Right atrium auricular region (tissue), 2 donors: ENCODE measurements at regions not wholly inside any gene's neighbourhood (a gene's known extent, or its start where the extent isn't known, plus 50 kb on each side); places are given as distances from the start of the nearest gene placed in this dataset.

Experiments used
- DNase-seq: peaks from one replicate; pipeline ENCODE4 v3.0.0-alpha.2; 2019; ENCODE audit warnings: low spot score
- H3K27ac ChIP-seq, 2 donors: fragments of 200-600 bp; sonication (generic); 1 replicate in 1 of 2; 2 replicates in 1 of 2; pipeline ENCODE4 v1.5.1; 2016 to 2019
- H3K27me3 ChIP-seq, 2 donors: fragments of 200-600 bp; sonication (generic); one replicate each; pipeline versions ENCODE4 v1.5.1 to v1.6.0; 2017 to 2019
- H3K36me3 ChIP-seq: fragments of 200-600 bp; sonication (generic); one replicate; pipeline ENCODE4 v1.5.1; 2016
- H3K4me1 ChIP-seq, 2 donors: fragments of 200-600 bp; sonication (generic); one replicate each; pipeline versions ENCODE4 v1.5.1 to v1.6.0; 2017 to 2019
- H3K4me3 ChIP-seq, 2 donors: fragments of 200-600 bp; sonication (generic); 1 replicate in 1 of 2; 2 replicates in 1 of 2; pipeline ENCODE4 v1.5.1; 2017 to 2019; ENCODE audit warnings: mild to moderate bottlenecking in 1 of 2, moderate library complexity in 1 of 2
- H3K9me3 ChIP-seq, 2 donors: fragments of 200-600 bp; sonication (generic); one replicate each; pipeline ENCODE4 v1.5.1; 2019
- CTCF ChIP-seq, 2 donors: fragments of 200-600 bp; sonication (generic); IDR thresholded peaks; one replicate each; pipeline ENCODE4 v1.5.1; 2019; ENCODE audit warnings: antibody characterized with exemption in 2 of 2

GRCh38 chr12:78308701-78309100, 478.0 kb downstream of the NAV3 start:
- Histone ChIP-seq H3K27me3 (no peaks in the 10 kb centered on the region), H3K36me3 (no peaks in the 10 kb centered on the region), H3K4me1 (no peaks in the 10 kb centered on the region), H3K4me3 (no peak overlapping the region), H3K9me3 (no peaks in the 10 kb centered on the region), H3K27ac (no peak overlapping the region)
- DNase-seq, result no peak
- no peak for TF ChIP-seq CTCF (IDR thresholded peaks at IDR 0.05)

- no peak overlapping the region for H3K27ac ChIP-seq
- no peak for TF ChIP-seq CTCF (IDR thresholded peaks at IDR 0.05)
- no peaks in the 10 kb centered on the region for H3K27me3 ChIP-seq
- H3K4me1 ChIP-seq, result no peaks in the 10 kb centered on the region
- H3K4me3 ChIP-seq, result no peak overlapping the region
- H3K9me3 ChIP-seq, result peaks cover 0 to 5% of the 10 kb centered on the region in 2 donors
- DNase-seq, result no peak
- H3K36me3 ChIP-seq, result no peaks in the 10 kb centered on the region
These were observed 484.3 kb downstream of the NAV3 start for GRCh38 chr12:78315028-78315427.

GRCh38 chr12:78316136-78316535, 485.4 kb downstream of the NAV3 start:
- Histone ChIP-seq H3K4me3 (no peak overlapping the region), H3K36me3 (no peaks in the 10 kb centered on the region), H3K4me1 (no peaks in the 10 kb centered on the region), H3K27me3 (no peaks in the 10 kb centered on the region), H3K9me3 (peaks cover 0 to 5% of the 10 kb centered on the region in 2 donors), H3K27ac (no peak overlapping the region)
- DNase-seq, result no peak
- no peak for TF ChIP-seq CTCF (IDR thresholded peaks at IDR 0.05)

GRCh38 chr12:78316631-78317468, 486.2 kb downstream of the NAV3 start:
- DNase-seq, result no peak
- Histone ChIP-seq H3K36me3 (no peaks in the 10 kb centered on the region), H3K4me1 (no peaks in the 10 kb centered on the region), H3K27ac (no peak overlapping the region), H3K9me3 (peaks cover 0 to 5% of the 10 kb centered on the region in 2 donors), H3K4me3 (no peak overlapping the region), H3K27me3 (no peaks in the 10 kb centered on the region)
- no peak for TF ChIP-seq CTCF (IDR thresholded peaks at IDR 0.05)

GRCh38 chr12:78321696-78322095, 491.0 kb downstream of the NAV3 start:
- no peak for DNase-seq
- no peak for TF ChIP-seq CTCF (IDR thresholded peaks at IDR 0.05)
- Histone ChIP-seq H3K9me3 (peaks cover 0 to 5% of the 10 kb centered on the region in 2 donors), H3K4me3 (no peak overlapping the region), H3K36me3 (no peaks in the 10 kb centered on the region), H3K27ac (no peak overlapping the region), H3K27me3 (no peaks in the 10 kb centered on the region), H3K4me1 (no peaks in the 10 kb centered on the region)

GRCh38 chr12:78323226-78323625, 492.5 kb downstream of the NAV3 start:
- H3K27ac ChIP-seq, result no peak overlapping the region
- H3K27me3 ChIP-seq, result no peaks in the 10 kb centered on the region
- no peak for TF ChIP-seq CTCF (IDR thresholded peaks at IDR 0.05)
- no peak for DNase-seq
- no peak overlapping the region for H3K4me3 ChIP-seq
- no peaks in the 10 kb centered on the region for H3K4me1 ChIP-seq
- peaks cover 0 to 5% of the 10 kb centered on the region in 2 donors for H3K9me3 ChIP-seq
- H3K36me3 ChIP-seq, result no peaks in the 10 kb centered on the region
